ENCODE measurements at regions not wholly inside any gene's neighbourhood (a gene's known extent, or its start where the extent isn't known, plus 50 kb on each side); places are given as distances from the start of the nearest gene placed in this dataset.

DNA sequence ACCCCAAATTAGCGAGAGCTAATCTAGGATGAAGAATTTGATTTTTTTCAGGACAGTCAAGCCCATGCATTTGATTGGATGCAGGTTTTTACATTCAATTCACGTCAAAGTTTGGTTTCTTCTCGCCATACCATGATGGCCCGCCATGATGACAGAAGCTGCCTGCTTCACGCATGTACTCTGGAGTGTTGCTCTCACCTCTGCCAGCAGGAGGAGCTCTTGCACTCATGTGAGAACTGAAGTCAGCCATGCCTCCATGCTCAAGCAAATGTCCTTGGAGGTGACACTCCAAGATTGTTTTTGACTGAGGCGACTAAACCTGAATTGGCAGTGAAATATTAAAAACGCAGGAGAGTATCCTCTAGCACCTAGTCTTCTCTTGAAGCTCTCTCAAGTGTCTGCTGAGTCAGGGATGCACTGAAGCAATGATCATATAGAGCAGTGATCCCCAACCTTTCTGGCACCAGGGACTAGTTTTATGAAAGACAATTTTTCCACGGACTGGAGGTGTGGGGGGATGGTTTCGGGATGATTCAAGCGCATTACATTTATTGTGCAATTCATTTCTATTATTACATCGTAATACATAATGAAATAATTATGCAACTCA lies 120.9 kb downstream of the SAMMSON start:
- peak in 17 of 56 donors; percentile 3 to 48 (median 21) for DNase-seq

DNA sequence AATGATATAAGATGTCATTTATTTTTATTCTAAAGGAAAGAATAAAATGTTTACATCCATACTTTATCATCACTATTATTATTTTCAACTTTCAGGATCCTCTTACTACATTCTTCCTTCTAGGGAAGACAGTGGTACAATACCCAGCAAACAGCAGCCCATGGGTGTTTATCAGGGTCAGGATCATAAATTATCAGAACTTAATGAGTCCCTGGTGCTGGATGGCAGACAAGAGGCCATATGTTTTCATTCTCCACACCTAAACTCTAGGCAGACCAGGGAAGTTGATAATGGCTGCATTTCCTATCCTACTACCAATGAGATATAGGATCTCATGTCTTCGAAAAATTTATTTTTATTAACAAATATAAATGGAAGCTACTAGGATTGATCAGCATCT lies 127.7 kb downstream of the SAMMSON start:
- no peak for DNase-seq

DNA sequence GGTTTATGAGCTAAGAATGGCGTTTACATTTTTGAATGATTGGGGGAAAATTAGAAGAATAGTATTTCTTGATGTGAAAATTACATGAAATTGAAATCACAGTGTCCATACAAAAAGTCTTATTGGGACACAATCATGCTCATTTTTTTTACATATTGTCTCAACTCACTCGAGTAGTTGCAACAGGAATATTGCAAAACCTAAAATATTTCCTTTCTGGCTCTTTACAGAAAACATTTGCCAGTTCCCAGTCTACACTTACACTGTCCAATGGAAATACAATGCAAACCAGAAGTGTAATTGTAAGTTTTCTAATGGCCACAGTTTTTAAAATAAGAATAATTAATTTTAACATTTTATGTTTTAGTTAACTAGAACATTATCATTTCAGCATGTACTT lies 137.8 kb downstream of the SAMMSON start:
- no peak for DNase-seq

DNA sequence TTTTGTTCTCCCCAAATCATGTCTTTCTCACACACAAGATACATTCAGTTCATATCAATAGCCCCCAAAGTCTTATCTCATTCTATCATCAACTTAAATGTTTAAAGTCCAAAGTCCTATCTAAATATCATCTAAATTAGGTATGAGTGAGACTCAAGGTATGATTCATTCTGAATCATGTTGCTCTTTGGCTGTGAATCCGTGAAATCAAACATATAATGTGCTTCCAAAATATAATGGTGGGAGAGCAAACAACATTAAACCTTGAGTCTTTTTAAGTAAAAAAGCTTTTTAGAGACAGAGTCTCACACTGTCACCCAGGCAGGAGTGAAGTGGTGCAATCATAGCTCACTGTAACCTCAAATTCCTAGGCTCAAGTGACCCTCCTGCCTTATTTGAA lies 139.1 kb downstream of the SAMMSON start:
- DNase-seq = no peak

Data from nucleus accumbens (tissue), 56 donors.